ENCODE measurements at regions not wholly inside any gene's neighbourhood (a gene's known extent, or its start where the extent isn't known, plus 50 kb on each side); places are given as distances from the start of the nearest gene placed in this dataset.

- Histone ChIP-seq H3K27ac (replicated peaks) (no peak overlapping the region), H3K4me3 (replicated peaks; ENCODE audit: insufficient read depth, low read length) (no peak overlapping the region), H3K27me3 (ENCODE audit: insufficient read depth, poor library complexity, severe bottlenecking) (no peaks in the 10 kb centered on the region)
- no peak for DNase-seq (ENCODE audit: low read depth in 1 of 2, low spot score in 1 of 2)
- TF ChIP-seq, protein P1, sequence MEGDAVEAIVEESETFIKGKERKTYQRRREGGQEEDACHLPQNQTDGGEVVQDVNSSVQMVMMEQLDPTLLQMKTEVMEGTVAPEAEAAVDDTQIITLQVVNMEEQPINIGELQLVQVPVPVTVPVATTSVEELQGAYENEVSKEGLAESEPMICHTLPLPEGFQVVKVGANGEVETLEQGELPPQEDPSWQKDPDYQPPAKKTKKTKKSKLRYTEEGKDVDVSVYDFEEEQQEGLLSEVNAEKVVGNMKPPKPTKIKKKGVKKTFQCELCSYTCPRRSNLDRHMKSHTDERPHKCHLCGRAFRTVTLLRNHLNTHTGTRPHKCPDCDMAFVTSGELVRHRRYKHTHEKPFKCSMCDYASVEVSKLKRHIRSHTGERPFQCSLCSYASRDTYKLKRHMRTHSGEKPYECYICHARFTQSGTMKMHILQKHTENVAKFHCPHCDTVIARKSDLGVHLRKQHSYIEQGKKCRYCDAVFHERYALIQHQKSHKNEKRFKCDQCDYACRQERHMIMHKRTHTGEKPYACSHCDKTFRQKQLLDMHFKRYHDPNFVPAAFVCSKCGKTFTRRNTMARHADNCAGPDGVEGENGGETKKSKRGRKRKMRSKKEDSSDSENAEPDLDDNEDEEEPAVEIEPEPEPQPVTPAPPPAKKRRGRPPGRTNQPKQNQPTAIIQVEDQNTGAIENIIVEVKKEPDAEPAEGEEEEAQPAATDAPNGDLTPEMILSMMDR (IDR thresholded peaks at IDR 0.05; ENCODE audit: insufficient read depth, low read length): no peak
- TF ChIP-seq SPI1 (IDR thresholded peaks at IDR 0.05; ENCODE audit: borderline replicate concordance, low read depth) (no peak), GABPA (IDR thresholded peaks at IDR 0.05; ENCODE audit: low read depth) (no peak), POLR2AphosphoS5 (IDR thresholded peaks at IDR 0.05; ENCODE audit: low read depth) (no peak), REST (IDR thresholded peaks at IDR 0.05; ENCODE audit: insufficient replicate concordance, low read depth) (no peak)
Observed at GRCh38 chrX:138866643-138867042, 155.1 kb upstream of the FGF13 start.

GRCh38 chrX:138865093-138865649 lies 153.7 kb upstream of the FGF13 start:
- no peak overlapping the region for H3K4me3 ChIP-seq (replicated peaks; ENCODE audit: insufficient read depth, low read length)
- no peak for DNase-seq (ENCODE audit: low read depth in 1 of 2, low spot score in 1 of 2)
- H3K27ac ChIP-seq (replicated peaks): no peak overlapping the region
- TF ChIP-seq SPI1 (IDR thresholded peaks at IDR 0.05; ENCODE audit: borderline replicate concordance, low read depth) (no peak), GABPA (IDR thresholded peaks at IDR 0.05; ENCODE audit: low read depth) (no peak), REST (IDR thresholded peaks at IDR 0.05; ENCODE audit: insufficient replicate concordance, low read depth) (no peak), POLR2AphosphoS5 (IDR thresholded peaks at IDR 0.05; ENCODE audit: low read depth) (no peak)
- TF ChIP-seq, protein P1 (IDR thresholded peaks at IDR 0.05; ENCODE audit: insufficient read depth, low read length): no peak
- H3K27me3 ChIP-seq (ENCODE audit: insufficient read depth, poor library complexity, severe bottlenecking): no peaks in the 10 kb centered on the region

DNA sequence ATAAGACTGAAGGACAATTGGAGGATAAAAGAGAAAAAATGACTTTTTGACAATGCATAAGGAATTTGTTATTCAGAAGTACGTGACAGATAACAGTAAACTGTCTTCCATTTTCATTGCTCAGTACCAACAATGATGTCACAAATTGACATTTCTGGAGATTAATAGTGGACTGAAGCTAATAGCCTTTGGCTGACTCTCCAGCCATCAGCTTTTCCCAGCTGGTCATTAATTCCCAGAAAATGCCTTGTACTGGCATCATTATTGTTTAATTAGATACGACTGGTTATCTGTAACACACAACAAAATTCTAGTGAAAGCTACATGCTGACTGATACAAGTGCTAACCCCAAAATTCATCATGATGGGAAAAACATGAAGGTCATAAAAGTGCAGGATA lies 147.9 kb upstream of the FGF13 start:
- H3K4me3 ChIP-seq (replicated peaks; ENCODE audit: insufficient read depth, low read length): no peak overlapping the region
- H3K27me3 ChIP-seq (ENCODE audit: insufficient read depth, poor library complexity, severe bottlenecking): no peaks in the 10 kb centered on the region
- H3K27ac ChIP-seq (replicated peaks): no peak overlapping the region
- TF ChIP-seq POLR2AphosphoS5 (IDR thresholded peaks at IDR 0.05; ENCODE audit: low read depth) (no peak), REST (IDR thresholded peaks at IDR 0.05; ENCODE audit: insufficient replicate concordance, low read depth) (no peak), GABPA (IDR thresholded peaks at IDR 0.05; ENCODE audit: low read depth) (no peak), SPI1 (IDR thresholded peaks at IDR 0.05; ENCODE audit: borderline replicate concordance, low read depth) (no peak)
- TF ChIP-seq, protein P1 (IDR thresholded peaks at IDR 0.05; ENCODE audit: insufficient read depth, low read length): no peak
- no peak for DNase-seq (ENCODE audit: low read depth in 1 of 2, low spot score in 1 of 2)

All from HL-60 (cell line).